ENCODE measurements at regions not wholly inside any gene's neighbourhood (a gene's known extent, or its start where the extent isn't known, plus 50 kb on each side); places are given as distances from the start of the nearest gene placed in this dataset.

GRCh38 chr12:22935501-22935900 lies 310.5 kb downstream of the ETNK1 start:
- TF ChIP-seq CTCF (IDR thresholded peaks at IDR 0.05) (no peak), EZH2 (IDR thresholded peaks at IDR 0.05; ENCODE audit: borderline replicate concordance, insufficient read depth, low read depth, low read length, poor library complexity, severe bottlenecking) (no peak)

All from B cell (primary cell).